ENCODE measurements at regions not wholly inside any gene's neighbourhood (a gene's known extent, or its start where the extent isn't known, plus 50 kb on each side); places are given as distances from the start of the nearest gene placed in this dataset.
A peak's percentile ranks its signal among the peaks of the same experiment; 100 is the strongest.

- Histone ChIP-seq H3K79me2 (ENCODE audit: low read length) (no peaks in the 10 kb centered on the region), H3K36me3 (replicated peaks; ENCODE audit: low read depth, low read length) (no peaks in the 10 kb centered on the region), H3K4me1 (ENCODE audit: low read length) (peaks cover 4% of the 10 kb centered on the region; the same call in 1 of the 2 replicates)
Observed at GRCh38 chr4:162586266-162586665, 422.5 kb upstream of the FSTL5 start.

GRCh38 chr4:162582180-162582579 is 418.4 kb upstream of the FSTL5 start:
- Histone ChIP-seq H3K4me1 (ENCODE audit: low read length) (peaks cover 4% of the 10 kb centered on the region; the same call in 1 of the 2 replicates), H3K4me2 (ENCODE audit: low read length) (peak overlapping the region; percentile 11; the same call in 1 of the 2 replicates), H3K9me3 (ENCODE audit: insufficient read depth, low read length) (no peaks in the 10 kb centered on the region), H3K79me2 (ENCODE audit: low read length) (no peaks in the 10 kb centered on the region), H3K9ac (ENCODE audit: low read length) (no peak overlapping the region), H3K27ac (ENCODE audit: low read length) (no peak overlapping the region), H2AFZ (ENCODE audit: low read depth, low read length) (peak overlapping the region; percentile 15; the same call in 1 of the 2 replicates), H4K20me1 (ENCODE audit: insufficient read depth, low read length) (no peaks in the 10 kb centered on the region), H3K36me3 (replicated peaks; ENCODE audit: low read depth, low read length) (no peaks in the 10 kb centered on the region), H3K4me3 (ENCODE audit: low read length) (no peak overlapping the region), H3K27me3 (ENCODE audit: low read depth, low read length) (no peaks in the 10 kb centered on the region)
- TF ChIP-seq CTCF (IDR thresholded peaks at IDR 0.05; ENCODE audit: low read depth, low read length) (no peak), EZH2phosphoT487 (IDR thresholded peaks at IDR 0.05; ENCODE audit: low read depth) (no peak)

More at GRCh38 chr4:162586266-162586665, 422.5 kb upstream of the FSTL5 start:
- Histone ChIP-seq H3K4me2 (ENCODE audit: low read length) (no peak overlapping the region), H2AFZ (ENCODE audit: low read depth, low read length) (no peak overlapping the region), H3K9ac (ENCODE audit: low read length) (no peak overlapping the region), H3K27me3 (ENCODE audit: low read depth, low read length) (no peaks in the 10 kb centered on the region), H4K20me1 (ENCODE audit: insufficient read depth, low read length) (no peaks in the 10 kb centered on the region), H3K27ac (ENCODE audit: low read length) (no peak overlapping the region), H3K9me3 (ENCODE audit: insufficient read depth, low read length) (no peaks in the 10 kb centered on the region), H3K4me3 (ENCODE audit: low read length) (no peak overlapping the region)
- TF ChIP-seq CTCF (IDR thresholded peaks at IDR 0.05; ENCODE audit: low read depth, low read length) (no peak), EZH2phosphoT487 (IDR thresholded peaks at IDR 0.05; ENCODE audit: low read depth) (no peak)

GRCh38 chr4:162565730-162566129 is 401.9 kb upstream of the FSTL5 start:
- no peaks in the 10 kb centered on the region for H3K79me2 ChIP-seq (ENCODE audit: low read length)
- no peaks in the 10 kb centered on the region for H3K36me3 ChIP-seq (replicated peaks; ENCODE audit: low read depth, low read length)
- no peaks in the 10 kb centered on the region for H4K20me1 ChIP-seq (ENCODE audit: insufficient read depth, low read length)
- H3K4me3 ChIP-seq (ENCODE audit: low read length), result no peak overlapping the region
- no peaks in the 10 kb centered on the region for H3K27me3 ChIP-seq (ENCODE audit: low read depth, low read length)
- no peaks in the 10 kb centered on the region for H3K9me3 ChIP-seq (ENCODE audit: insufficient read depth, low read length)
- TF ChIP-seq EZH2phosphoT487 (IDR thresholded peaks at IDR 0.05; ENCODE audit: low read depth) (no peak), CTCF (IDR thresholded peaks at IDR 0.05; ENCODE audit: low read depth, low read length) (no peak)
- no peak overlapping the region for H3K4me2 ChIP-seq (ENCODE audit: low read length)
- H3K27ac ChIP-seq (ENCODE audit: low read length), result no peak overlapping the region
- H2AFZ ChIP-seq (ENCODE audit: low read depth, low read length), result no peak overlapping the region
- no peak overlapping the region for H3K9ac ChIP-seq (ENCODE audit: low read length)
- no peaks in the 10 kb centered on the region for H3K4me1 ChIP-seq (ENCODE audit: low read length)

GRCh38 chr4:162560073-162560472 is 396.3 kb upstream of the FSTL5 start:
- Histone ChIP-seq H3K4me1 (ENCODE audit: low read length) (no peaks in the 10 kb centered on the region), H3K36me3 (replicated peaks; ENCODE audit: low read depth, low read length) (no peaks in the 10 kb centered on the region), H3K27ac (ENCODE audit: low read length) (no peak overlapping the region), H4K20me1 (ENCODE audit: insufficient read depth, low read length) (no peaks in the 10 kb centered on the region), H3K27me3 (ENCODE audit: low read depth, low read length) (no peaks in the 10 kb centered on the region), H3K4me3 (ENCODE audit: low read length) (no peak overlapping the region), H3K4me2 (ENCODE audit: low read length) (no peak overlapping the region), H2AFZ (ENCODE audit: low read depth, low read length) (no peak overlapping the region), H3K9me3 (ENCODE audit: insufficient read depth, low read length) (no peaks in the 10 kb centered on the region), H3K79me2 (ENCODE audit: low read length) (no peaks in the 10 kb centered on the region), H3K9ac (ENCODE audit: low read length) (no peak overlapping the region)
- no peak for TF ChIP-seq CTCF (IDR thresholded peaks at IDR 0.05; ENCODE audit: low read depth, low read length)
- no peak for TF ChIP-seq EZH2phosphoT487 (IDR thresholded peaks at IDR 0.05; ENCODE audit: low read depth)
